NCI-H345 treated with DMSO at 0.1 percent for 48 hours (cell line): ENCODE measurements at regions not wholly inside any gene's neighbourhood (a gene's known extent, or its start where the extent isn't known, plus 50 kb on each side); places are given as distances from the start of the nearest gene placed in this dataset.
"Not testable (repeated sequence)": the region's sequence is repeated elsewhere in the genome, so short reads cannot be mapped to it uniquely, and the experiment has no call there.

Experiments
- DNase-seq: peaks from one replicate; lab custom pipeline; 2025; ENCODE audit not compliant: unreplicated experiment; lab: John Stamatoyannopoulos, UW

- DNase-seq: no peak
Measured at GRCh38 chr11:19437760-19438159, 197.0 kb upstream of the E2F8 start.

DNA sequence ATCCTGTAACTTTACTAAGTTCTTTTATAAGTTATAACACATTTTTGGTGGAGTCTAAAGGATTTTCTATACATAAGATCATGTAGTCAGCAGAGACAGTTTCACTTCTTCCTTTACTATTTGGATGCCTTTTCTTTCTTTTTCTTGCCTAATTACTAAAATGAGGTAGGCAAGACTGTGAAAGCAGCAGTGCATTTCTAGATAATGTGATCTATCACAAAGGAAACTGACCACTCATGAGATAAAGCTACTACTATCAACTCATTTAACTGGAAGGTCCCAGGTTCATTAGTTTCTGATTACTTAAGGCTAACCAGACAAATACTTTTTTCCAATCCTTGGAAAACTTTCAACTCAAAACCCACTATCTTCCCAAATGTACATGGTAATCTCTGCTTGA, 196.2 kb upstream of the E2F8 start:
- no peak for DNase-seq

DNA sequence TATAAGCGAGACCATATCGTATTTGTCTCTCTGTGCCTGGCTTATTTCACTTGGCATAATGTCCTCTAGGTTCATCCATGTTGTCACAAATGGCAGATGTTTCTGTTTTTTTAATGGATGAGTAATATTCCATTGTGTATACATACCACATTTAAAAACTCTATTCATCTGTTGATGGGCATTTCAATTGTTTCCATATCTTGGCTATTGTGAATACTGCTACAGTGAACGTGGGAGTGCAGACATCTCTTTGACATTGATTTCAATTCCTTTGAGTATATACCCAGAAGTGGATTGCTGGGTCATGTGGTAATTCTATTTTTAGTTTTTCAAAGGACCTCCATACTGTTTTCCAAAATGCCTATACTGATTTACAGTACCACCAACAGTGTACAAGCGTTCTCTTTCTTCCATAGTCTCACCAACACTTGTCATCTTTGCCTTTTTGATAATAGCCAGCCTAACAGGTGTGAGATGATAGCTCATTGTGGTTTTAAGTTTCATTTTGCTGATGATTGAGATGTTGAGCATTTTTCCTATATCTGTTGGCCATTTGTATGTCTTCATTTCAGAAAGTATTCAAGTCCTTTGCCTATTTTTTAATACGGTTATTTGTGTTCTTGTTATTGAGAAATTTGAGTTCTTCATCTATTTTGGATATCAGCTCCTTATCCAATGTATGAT, 194.7 kb upstream of the E2F8 start:
- DNase-seq: no peak

DNA sequence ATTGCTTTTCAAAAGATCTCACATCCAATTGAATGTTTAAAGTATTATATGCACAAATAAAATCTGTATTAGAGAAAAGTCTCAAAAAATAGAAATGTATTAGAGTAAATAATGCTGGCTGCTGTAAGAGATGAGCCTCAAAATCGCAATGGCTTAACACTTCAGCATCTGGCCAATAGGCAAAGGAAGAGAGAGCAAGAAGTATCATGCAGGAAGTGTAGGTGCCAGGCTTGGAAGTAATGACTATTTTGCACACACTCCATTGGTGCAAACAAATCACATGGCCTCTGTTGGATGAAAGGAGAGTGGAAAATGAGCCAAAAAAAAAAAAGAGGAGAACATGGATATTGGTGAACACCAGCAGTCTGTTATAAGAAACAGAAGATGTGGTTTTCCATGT, 193.0 kb upstream of the E2F8 start:
- no peak for DNase-seq

- no peak for DNase-seq
Measured at GRCh38 chr11:19433367-19433766, 192.6 kb upstream of the E2F8 start.

DNA sequence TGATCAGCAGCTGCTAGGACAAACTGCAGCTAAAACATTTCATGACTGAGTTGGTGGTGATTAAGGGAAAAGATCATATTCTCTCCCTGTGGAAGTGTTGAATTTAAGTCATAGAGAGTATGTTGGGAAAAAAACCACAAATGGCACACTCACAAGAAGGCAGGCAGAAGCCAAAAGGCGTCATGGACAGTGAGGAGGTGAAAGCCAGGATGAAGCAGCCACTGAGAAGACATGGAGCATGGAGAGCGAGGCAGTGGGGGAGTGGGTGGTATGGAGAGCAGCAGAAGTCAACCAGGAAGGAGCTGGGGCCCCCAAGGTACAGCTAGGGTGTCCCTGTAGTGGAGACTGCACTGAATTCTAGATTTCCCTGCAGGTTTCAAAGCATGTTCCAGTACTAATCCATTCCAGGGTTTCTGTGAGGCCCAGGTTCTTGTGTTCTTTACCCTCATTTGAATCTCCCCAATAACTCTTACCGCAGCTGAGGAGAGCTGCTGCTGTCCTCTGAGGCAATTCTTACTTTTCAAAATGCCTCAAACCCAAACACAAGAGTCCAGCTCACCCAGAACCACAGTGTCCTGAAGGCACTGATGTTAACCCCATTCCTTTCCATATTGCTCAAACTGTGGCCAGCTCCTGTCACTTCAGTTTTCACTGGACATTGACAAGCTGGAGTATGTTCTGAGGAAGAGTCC, 191.8 kb upstream of the E2F8 start:
- no peak for DNase-seq

DNA sequence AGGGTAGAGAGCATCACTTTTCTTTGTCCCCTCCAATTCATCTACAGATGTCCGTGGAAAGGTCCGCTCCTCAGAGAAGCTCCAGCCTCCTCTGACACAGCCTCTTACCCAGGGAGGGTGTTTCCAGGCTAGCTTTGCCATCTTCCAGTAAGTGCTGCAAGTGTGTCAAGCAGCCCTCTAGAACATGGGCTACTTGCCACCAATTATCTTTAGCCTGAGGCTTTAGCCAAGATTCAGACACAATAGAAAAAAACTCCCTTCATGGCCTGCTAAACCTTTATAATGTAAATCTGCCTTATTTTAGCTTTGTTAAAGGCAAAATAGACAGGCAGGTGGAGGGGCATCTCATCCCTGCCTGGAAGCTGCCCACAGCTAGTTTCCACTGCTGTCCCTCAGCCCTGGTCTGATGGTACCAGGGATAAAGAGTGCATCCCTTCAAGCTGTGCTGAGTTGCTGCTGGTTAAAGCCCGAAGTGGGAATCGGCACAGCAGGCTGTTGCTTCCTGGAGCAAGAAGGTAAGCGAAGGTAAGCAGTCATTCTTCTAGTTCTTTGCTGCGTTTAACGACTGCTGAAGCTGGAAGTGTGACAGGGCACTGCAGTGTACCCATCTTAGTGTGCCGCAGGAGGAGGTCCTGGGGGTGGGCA, 190.1 kb upstream of the E2F8 start:
- DNase-seq: no peak

DNA sequence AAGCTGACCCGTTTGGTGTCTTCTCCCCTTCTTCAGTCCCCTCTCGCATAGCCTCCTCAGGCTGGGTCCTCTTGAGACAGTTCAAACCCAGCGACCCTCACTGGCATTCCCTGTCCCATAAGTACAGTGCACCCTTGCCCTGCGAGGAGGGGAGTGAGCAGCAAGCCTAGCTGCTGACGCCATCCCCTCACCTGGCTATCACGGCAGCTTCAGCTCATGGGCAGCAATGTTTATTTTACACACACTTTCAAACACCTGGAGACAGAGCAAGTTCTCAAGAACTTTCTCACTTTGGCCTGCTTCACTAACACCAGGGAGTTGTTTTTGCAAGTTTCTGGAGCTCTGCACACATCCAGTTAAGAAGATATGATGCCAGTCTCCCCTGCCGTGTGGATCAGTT, 189.6 kb upstream of the E2F8 start:
- no peak for DNase-seq

DNA sequence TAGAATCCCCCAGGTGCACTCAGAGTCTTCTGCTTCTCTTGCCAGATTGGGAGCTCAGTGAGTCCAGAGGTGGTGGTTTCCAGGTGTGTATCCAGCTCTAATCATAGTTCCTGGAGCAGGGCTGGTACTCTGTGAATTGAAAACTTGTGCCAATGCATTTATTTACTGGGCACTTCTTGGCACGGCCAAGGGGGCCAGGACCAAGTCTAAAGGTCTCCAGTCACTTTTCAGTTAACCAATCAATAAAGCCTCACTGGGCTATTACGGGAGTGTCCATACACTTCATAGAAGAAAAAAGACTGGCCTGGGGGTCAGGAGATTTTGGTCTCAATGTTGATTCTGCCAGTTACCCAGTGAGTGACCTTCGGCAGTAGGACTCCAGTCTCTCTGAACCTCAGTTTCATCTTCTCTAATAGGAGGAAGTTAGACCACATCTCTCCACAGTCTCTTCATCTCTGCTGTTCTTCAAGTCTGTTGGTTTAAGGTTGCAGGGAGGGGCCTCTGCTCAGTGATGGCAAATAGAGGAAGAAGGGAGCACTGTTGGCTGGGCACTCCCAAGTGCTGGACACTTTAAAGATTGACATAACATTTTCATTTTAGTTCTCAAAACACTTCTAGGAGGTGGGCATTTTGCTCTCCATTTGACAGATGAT, 188.5 kb upstream of the E2F8 start:
- DNase-seq: no peak

DNA sequence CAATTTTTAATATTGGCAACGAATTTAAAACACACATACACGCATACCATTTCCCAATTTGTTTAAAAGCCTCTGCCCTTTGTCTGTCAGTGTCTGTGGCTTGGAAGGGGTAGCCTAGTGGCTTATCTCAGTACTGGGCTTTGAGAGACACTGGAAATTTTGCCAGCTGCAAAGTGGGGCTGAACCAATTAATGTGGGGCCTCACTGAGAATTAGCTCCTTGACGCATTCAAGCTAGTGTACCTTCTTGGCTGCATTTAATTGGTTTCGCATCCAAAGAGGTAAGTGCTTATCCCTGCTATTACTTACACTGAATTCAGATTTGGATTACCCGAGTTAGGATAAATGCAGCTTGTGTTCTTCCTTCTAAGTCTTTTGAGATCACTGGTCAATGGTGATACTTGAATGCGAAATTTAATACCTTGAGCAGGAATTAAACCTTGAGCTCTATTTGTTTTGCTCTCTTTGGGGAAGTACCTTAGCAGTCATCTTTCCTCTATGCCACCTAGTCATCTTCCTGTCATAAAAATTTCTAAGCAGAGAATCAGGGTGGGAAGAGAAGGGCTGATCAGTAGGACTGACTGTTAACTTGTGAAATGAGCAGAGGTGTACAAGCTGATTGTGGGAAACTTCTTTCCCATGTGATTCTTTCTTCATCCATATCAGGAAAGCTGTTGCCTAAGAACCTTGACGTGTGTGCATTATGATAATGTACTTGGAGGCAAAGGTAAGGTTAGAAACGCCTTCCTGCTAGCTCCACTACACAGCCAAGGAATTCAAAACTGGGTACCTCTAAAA, 187.7 kb upstream of the E2F8 start:
- no peak for DNase-seq

- no peak for DNase-seq
Measured at GRCh38 chr11:19426756-19427403, 186.1 kb upstream of the E2F8 start.

DNA sequence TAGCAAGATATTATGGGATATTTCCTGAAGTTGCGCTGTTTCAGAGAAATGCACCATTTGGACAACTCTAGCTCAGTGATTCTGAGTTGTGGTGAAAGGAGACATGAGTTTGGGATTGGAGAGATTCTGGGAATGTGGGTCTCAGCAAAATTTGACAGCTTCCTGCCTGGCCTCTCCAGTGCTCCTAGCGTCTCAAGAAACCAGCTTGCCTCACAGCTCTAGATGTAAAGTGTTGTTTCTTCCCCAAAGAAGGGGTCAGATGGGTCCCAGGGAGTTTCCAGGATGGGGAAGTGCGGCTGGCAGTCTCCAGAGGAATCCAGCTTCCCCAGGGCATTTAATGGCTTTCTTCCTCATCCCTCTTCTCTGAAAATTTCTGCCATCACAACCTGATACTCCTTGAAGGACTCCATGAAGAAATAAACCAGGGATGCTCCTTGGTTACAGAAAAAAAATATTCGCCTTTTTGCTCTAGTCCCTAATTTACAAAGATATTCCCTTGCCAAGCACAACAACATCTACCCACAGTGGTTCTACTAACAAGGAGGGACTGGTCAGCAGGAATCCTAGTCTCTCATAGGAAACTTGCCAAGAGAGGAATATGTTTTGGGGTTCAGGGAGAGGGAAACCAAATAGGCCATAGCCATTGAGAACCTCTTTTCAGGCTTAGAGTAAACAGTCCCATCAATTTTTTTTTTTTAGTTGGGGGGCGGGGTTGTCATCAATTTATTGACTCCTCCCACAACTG, 185.4 kb upstream of the E2F8 start:
- DNase-seq: no peak

DNA sequence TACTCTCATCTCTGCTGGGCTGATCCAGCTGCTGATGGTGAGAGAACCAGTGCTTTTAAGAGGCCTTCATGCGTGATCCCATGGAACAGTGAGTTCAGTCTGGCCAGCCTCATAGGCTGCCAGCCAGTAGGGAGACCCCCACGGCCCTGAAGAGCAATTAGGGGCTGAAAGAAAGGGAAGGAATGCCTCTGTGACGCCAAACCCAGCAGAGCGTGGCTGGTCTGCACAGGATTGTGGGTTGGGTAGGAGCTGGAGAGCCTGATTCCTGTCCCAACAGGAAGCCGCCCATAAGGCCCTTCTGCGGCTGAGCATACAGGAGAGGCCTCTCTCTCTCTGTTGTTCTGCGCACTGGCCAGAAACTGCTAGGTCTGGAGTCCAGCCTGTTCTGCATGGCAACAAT, 181.5 kb upstream of the E2F8 start:
- DNase-seq: no peak

DNA sequence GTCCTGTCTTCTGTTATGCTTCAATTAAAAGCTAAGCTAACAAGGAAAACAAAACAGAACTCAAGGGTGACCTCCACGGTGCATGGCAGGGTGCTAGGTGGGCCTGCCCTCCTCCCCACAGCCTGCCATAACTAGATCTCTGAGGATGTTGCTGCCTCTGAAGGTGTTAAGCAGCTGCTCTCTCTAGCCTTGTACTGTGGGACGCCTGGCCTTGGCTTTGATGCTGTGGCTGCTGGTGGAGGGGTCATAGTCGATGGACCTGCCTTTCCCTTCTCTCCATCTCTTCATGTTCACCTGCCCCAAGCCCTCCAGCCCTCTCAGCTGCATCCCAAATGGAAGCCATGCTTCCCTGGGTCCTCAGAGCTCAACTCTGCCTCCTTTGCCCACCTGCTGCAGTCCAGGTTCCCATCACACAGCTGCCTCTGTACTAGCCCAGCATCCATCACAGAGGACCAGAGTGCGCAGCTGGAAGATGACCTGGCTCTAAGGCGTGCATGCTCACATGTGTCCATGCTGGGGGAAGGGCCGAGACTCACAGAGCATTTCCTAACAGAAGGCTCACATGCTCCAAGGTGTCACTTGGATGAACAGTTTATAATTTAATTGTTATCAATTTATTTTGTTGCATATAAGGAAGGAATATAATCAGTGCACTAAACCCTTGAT, 180.3 kb upstream of the E2F8 start:
- DNase-seq: no peak

- DNase-seq: no peak
Measured at GRCh38 chr11:19419808-19420207, 179.1 kb upstream of the E2F8 start.

- no peak for DNase-seq
Measured at GRCh38 chr11:19419021-19419750, 178.4 kb upstream of the E2F8 start.

DNA sequence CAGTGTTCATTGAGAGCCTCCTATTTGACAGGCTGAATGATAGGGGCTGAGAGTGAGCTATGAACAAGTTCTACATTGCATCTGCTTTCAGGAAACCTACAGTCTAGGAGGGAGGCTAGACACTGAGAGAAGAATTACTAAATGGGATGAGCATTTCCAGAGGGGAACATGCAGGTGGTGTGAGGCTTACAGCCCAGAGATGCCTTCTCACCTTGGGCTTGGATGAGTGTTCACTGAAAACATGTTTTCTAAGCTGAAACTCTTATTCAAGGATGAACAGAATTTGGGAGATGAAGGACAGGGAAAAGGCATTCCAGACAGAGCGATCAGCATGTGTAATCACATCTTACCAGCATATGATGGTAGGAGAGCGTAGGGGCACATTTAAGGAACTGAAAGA, 177.5 kb upstream of the E2F8 start:
- DNase-seq: no peak

- not testable (repeated sequence) for DNase-seq
Measured at GRCh38 chr11:19412070-19412469, 171.3 kb upstream of the E2F8 start.

GRCh38 chr11:19410032-19410431, 169.3 kb upstream of the E2F8 start:
- DNase-seq: no peak
